ENCODE measurements at regions not wholly inside any gene's neighbourhood (a gene's known extent, or its start where the extent isn't known, plus 50 kb on each side); places are given as distances from the start of the nearest gene placed in this dataset.

DNA sequence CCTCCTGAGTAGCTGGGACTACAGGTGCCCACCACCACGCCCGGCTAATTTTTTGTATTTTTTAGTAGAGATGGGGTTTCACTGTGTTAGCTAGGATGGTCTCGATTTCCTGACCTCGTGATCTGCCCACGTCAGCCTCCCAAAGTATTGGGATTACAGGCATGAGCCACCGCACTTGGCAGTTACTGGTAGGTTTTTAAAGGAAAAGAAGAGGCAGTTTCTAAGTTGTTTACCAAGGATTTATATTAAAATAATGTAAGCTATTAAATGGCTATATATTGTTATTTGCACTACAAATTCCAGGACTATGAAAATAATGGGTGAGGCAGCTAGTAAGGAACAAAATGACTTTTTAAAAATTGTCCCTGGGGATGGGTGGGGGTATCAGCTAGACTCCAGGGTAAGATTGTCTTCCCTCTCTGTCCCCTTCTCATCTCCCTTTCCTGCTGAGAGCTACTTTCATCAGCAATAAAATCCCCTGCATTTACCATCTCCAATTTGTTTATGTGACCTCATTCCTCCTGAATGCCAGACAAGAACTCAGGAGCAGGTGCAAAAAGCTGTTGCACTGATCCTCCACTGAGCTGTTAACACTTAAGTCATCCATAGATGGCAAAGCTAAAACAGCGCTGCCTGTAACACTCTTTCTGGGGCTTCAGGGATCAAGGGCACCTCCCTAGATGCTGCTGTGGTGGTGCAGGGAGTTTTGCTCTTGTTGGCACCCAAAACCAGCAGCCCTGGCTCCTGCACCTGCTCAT, 165.2 kb downstream of the ZPLD1 start:
- Histone ChIP-seq H3K9me3 (ENCODE audit: control insufficient read depth, low read length) (no peaks in the 10 kb centered on the region), H3K4me3 (ENCODE audit: extremely low read depth, insufficient read depth, low read length, poor library complexity, severe bottlenecking) (no peak overlapping the region), H3K4me1 (ENCODE audit: control insufficient read depth, insufficient read depth, low read length, poor library complexity, severe bottlenecking) (no peaks in the 10 kb centered on the region), H3K36me3 (ENCODE audit: control insufficient read depth, insufficient read depth, low read length) (no peaks in the 10 kb centered on the region), H3K27ac (ENCODE audit: low read depth, low read length, severe bottlenecking) (no peak overlapping the region)
- WGBS, 2 experiments (ENCODE audit: insufficient coverage in 2 of 2), result 77 to 100% methylated on average over 1 to 3 of the region's 7 CpGs

DNA sequence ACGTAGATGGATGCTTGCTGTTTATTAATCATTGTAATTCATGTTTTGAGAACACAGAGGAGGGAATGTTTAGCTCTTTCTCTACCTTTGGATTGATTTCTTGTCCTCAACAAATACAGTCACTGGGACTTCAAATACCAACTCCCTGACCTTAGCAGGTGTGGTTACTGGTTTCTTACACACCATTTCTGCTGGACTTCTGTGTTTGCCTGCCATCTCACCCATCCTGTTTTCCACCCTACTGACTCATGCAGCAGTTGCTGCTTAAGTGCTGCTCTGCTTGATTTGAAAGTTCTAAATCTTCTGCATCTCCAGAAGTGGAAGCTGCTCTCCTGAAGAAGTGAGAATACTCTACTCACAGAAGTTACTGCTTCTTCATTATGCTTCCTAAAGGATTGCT, 170.3 kb downstream of the ZPLD1 start:
- Histone ChIP-seq H3K27ac (ENCODE audit: low read depth, low read length, severe bottlenecking) (no peak overlapping the region), H3K4me3 (ENCODE audit: extremely low read depth, insufficient read depth, low read length, poor library complexity, severe bottlenecking) (no peak overlapping the region), H3K4me1 (ENCODE audit: control insufficient read depth, insufficient read depth, low read length, poor library complexity, severe bottlenecking) (no peaks in the 10 kb centered on the region), H3K9me3 (ENCODE audit: control insufficient read depth, low read length) (no peaks in the 10 kb centered on the region), H3K36me3 (ENCODE audit: control insufficient read depth, insufficient read depth, low read length) (no peaks in the 10 kb centered on the region)
- WGBS, 2 experiments (ENCODE audit: insufficient coverage in 2 of 2), result no CpG with 5 or more reads among the region's 1 CpG

DNA sequence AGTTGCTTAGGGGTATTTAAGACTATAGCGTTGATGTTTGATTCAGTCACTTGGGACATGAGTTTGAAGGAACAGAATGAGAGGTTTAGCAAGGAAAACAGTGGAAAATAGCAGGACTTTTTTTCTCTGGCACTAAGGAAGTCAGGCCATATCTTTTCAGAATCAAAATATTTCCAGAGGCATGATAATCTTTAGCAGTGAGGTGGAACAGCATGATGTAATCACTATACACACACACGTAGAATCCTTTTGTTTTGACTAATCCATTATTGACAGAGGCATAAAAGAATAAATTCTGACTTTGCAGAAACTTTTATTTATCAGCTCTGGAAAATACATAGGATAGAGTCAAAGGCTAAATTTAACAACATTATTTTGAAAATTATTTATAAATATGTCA, 174.1 kb downstream of the ZPLD1 start:
- Histone ChIP-seq H3K4me1 (ENCODE audit: control insufficient read depth, insufficient read depth, low read length, poor library complexity, severe bottlenecking) (no peaks in the 10 kb centered on the region), H3K27ac (ENCODE audit: low read depth, low read length, severe bottlenecking) (no peak overlapping the region), H3K9me3 (ENCODE audit: control insufficient read depth, low read length) (no peaks in the 10 kb centered on the region), H3K4me3 (ENCODE audit: extremely low read depth, insufficient read depth, low read length, poor library complexity, severe bottlenecking) (no peak overlapping the region), H3K36me3 (ENCODE audit: control insufficient read depth, insufficient read depth, low read length) (no peaks in the 10 kb centered on the region)
- 86% methylated on average over 1 of the region's 2 CpGs; no CpG with 5 or more reads in 1 of the 2 experiments for WGBS, 2 experiments (ENCODE audit: insufficient coverage in 2 of 2)

DNA sequence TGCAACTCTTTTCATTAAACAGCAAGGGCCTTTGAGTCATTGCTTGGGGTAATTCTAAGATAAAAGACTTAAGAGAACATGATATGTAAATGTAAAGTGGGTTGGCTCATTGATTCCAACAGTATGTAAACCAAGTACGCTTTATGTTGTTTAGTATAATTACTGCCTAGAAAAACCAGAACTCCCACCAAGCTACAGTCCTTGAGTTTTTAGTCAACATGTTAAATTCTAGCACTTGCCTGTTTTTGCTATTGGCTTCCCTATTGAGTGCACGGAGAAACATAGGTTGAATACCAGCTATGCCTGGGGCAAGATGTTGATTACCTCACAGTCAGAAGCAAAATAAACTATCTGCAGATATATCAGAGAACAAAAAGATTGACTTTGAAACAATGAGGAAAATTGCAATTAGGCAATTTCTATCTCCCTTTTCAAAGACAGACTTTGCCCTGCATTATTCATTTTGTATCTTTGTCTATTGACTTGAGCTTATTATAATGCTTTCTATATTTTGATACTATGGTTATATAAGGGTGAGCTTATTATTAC, 179.3 kb downstream of the ZPLD1 start:
- Histone ChIP-seq H3K36me3 (ENCODE audit: control insufficient read depth, insufficient read depth, low read length) (no peaks in the 10 kb centered on the region), H3K9me3 (ENCODE audit: control insufficient read depth, low read length) (no peaks in the 10 kb centered on the region), H3K4me3 (ENCODE audit: extremely low read depth, insufficient read depth, low read length, poor library complexity, severe bottlenecking) (no peak overlapping the region), H3K4me1 (ENCODE audit: control insufficient read depth, insufficient read depth, low read length, poor library complexity, severe bottlenecking) (no peaks in the 10 kb centered on the region), H3K27ac (ENCODE audit: low read depth, low read length, severe bottlenecking) (no peak overlapping the region)
- WGBS, 2 experiments (ENCODE audit: insufficient coverage in 2 of 2), result 40 to 83% methylated on average over 1 of the region's 2 CpGs

DNA sequence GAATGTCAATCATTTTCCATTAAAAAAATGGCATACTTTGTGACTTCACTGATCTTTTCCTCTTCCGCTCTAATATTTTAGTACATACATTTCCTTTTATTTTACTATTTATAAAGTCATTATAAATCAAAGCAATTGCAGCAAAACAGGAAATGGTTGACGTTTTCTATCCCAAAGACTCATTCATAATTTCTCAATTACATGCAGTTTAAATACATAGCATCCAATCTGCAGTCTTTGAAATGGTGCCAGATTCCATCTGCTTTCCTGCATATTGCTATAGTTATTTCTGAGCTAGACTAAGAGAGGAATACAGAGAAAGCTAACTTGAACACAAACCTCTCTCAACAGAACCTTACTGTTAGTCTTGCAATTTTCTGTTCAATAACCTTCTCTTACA, 179.8 kb downstream of the ZPLD1 start:
- WGBS, 2 experiments (ENCODE audit: insufficient coverage in 2 of 2), result 80 to 100% methylated on average over 1 of the region's 2 CpGs
- no peaks in the 10 kb centered on the region for H3K9me3 ChIP-seq (ENCODE audit: control insufficient read depth, low read length)
- H3K36me3 ChIP-seq (ENCODE audit: control insufficient read depth, insufficient read depth, low read length), result no peaks in the 10 kb centered on the region
- no peaks in the 10 kb centered on the region for H3K4me1 ChIP-seq (ENCODE audit: control insufficient read depth, insufficient read depth, low read length, poor library complexity, severe bottlenecking)
- no peak overlapping the region for H3K27ac ChIP-seq (ENCODE audit: low read depth, low read length, severe bottlenecking)
- H3K4me3 ChIP-seq (ENCODE audit: extremely low read depth, insufficient read depth, low read length, poor library complexity, severe bottlenecking), result no peak overlapping the region

DNA sequence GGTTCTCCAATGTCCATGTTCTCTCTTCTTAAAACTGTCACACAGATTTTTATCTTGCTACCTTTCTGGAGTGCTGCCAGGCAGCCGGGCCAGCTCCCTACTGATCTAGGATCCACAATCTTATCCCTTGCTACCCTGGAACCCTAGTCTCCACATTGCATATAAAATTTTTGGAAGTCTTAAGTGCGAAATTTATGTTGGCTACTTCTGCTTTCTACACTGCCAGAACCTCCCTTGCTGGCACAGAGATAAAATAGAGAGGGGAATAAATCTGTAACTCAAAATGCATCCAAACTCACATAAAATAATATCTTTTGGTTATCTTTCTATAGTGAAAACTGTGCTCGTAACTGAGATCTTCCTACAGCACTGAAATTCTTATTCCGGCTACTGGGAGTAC, 182.6 kb downstream of the ZPLD1 start:
- no CpG with 5 or more reads among the region's 4 CpGs for WGBS, 2 experiments (ENCODE audit: insufficient coverage in 2 of 2)
- no peaks in the 10 kb centered on the region for H3K36me3 ChIP-seq (ENCODE audit: control insufficient read depth, insufficient read depth, low read length)
- H3K27ac ChIP-seq (ENCODE audit: low read depth, low read length, severe bottlenecking), result no peak overlapping the region
- no peaks in the 10 kb centered on the region for H3K4me1 ChIP-seq (ENCODE audit: control insufficient read depth, insufficient read depth, low read length, poor library complexity, severe bottlenecking)
- no peak overlapping the region for H3K4me3 ChIP-seq (ENCODE audit: extremely low read depth, insufficient read depth, low read length, poor library complexity, severe bottlenecking)
- no peaks in the 10 kb centered on the region for H3K9me3 ChIP-seq (ENCODE audit: control insufficient read depth, low read length)

DNA sequence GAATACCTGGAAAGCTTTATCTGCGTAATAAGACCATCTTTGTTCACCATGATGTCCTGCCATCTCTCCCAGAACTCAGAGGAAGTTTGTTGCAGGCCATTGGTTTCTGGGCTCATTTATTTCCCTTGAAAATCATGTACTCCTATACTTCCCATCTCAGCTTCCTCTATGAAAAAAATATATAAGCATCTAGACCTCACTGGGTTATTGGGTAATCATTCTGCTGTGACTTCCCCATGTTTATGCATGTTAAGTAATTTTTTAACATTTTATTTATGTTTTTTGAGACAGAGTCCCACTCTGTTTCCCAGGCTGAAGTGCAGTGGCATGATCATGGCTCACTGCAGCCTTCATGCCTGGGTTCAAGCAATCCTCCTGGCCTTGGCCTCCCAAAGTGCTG, 184.5 kb downstream of the ZPLD1 start:
- H3K27ac ChIP-seq (ENCODE audit: low read depth, low read length, severe bottlenecking), result no peak overlapping the region
- no peaks in the 10 kb centered on the region for H3K9me3 ChIP-seq (ENCODE audit: control insufficient read depth, low read length)
- H3K4me1 ChIP-seq (ENCODE audit: control insufficient read depth, insufficient read depth, low read length, poor library complexity, severe bottlenecking), result no peaks in the 10 kb centered on the region
- 100% methylated on average over 1 of the region's 1 CpG for WGBS, 2 experiments (ENCODE audit: insufficient coverage in 2 of 2)
- H3K36me3 ChIP-seq (ENCODE audit: control insufficient read depth, insufficient read depth, low read length), result no peaks in the 10 kb centered on the region
- H3K4me3 ChIP-seq (ENCODE audit: extremely low read depth, insufficient read depth, low read length, poor library complexity, severe bottlenecking), result no peak overlapping the region

DNA sequence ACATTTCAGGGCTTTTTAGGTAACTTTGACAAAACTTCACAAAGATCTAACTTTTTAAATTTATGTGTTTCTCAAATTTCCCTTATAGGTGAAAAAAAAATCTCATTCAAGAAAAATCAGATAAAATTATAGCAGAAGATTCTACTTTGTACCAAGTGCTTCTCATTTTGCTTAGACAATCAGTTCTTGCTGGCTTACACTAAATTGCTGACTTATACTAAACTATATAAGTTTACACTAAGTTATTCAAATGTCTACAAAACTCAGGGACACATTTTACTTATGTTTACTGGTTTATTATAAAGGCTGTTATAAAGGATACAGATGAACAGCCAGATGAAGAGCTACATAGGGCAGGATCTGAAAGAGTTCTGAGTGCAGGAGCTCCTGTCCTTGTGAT, 195.1 kb downstream of the ZPLD1 start:
- Histone ChIP-seq H3K27ac (ENCODE audit: low read depth, low read length, severe bottlenecking) (no peak overlapping the region), H3K4me1 (ENCODE audit: control insufficient read depth, insufficient read depth, low read length, poor library complexity, severe bottlenecking) (no peaks in the 10 kb centered on the region), H3K9me3 (ENCODE audit: control insufficient read depth, low read length) (no peaks in the 10 kb centered on the region), H3K36me3 (ENCODE audit: control insufficient read depth, insufficient read depth, low read length) (no peaks in the 10 kb centered on the region), H3K4me3 (ENCODE audit: extremely low read depth, insufficient read depth, low read length, poor library complexity, severe bottlenecking) (no peak overlapping the region)

DNA sequence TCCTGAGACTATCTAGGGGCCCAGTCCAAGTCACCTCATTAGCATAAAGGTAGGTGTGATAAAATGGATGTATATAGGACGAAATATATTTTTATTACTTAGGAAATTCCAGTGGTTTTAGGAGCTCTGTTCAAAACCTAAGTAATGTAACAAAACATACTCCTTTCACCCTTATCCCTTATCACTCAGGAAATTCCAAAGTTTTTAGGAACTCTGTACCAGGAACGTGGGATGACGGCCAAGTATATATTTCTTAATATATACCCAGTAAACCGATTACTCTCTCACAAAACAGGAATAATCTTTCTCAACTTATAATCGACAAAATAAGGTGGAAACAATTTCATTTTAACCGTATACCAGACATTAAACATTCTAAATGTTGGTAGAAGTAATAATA, 195.7 kb downstream of the ZPLD1 start:
- Histone ChIP-seq H3K27ac (ENCODE audit: low read depth, low read length, severe bottlenecking) (no peak overlapping the region), H3K9me3 (ENCODE audit: control insufficient read depth, low read length) (no peaks in the 10 kb centered on the region), H3K4me1 (ENCODE audit: control insufficient read depth, insufficient read depth, low read length, poor library complexity, severe bottlenecking) (no peaks in the 10 kb centered on the region), H3K36me3 (ENCODE audit: control insufficient read depth, insufficient read depth, low read length) (no peaks in the 10 kb centered on the region), H3K4me3 (ENCODE audit: extremely low read depth, insufficient read depth, low read length, poor library complexity, severe bottlenecking) (no peak overlapping the region)
- WGBS, 2 experiments (ENCODE audit: insufficient coverage in 2 of 2), result 80% methylated on average over 1 of the region's 6 CpGs; no CpG with 5 or more reads in 1 of the 2 experiments

DNA sequence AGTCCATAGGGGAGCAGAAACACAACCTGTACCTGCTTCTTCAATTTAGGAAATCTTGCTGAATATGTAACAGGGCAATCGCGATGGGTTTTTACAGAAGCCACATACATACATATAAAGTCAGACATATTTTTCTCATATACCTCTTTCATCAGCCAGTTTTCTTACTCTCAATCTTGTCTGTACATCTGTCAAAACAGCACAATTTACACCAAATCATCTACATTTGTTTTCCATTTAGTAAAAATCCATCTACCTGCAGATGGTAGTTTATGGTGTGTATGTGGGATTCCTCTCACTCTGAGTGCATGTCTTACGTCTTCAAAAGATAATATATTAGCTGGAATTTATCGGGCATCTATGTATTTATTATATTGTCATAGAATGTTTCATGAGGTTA, 208.7 kb downstream of the ZPLD1 start:
- 83 to 100% methylated on average over 1 to 2 of the region's 4 CpGs for WGBS, 2 experiments (ENCODE audit: insufficient coverage in 2 of 2)
- H3K4me3 ChIP-seq (ENCODE audit: extremely low read depth, insufficient read depth, low read length, poor library complexity, severe bottlenecking), result no peak overlapping the region
- no peak overlapping the region for H3K27ac ChIP-seq (ENCODE audit: low read depth, low read length, severe bottlenecking)
- no peaks in the 10 kb centered on the region for H3K36me3 ChIP-seq (ENCODE audit: control insufficient read depth, insufficient read depth, low read length)
- H3K9me3 ChIP-seq (ENCODE audit: control insufficient read depth, low read length), result no peaks in the 10 kb centered on the region
- H3K4me1 ChIP-seq (ENCODE audit: control insufficient read depth, insufficient read depth, low read length, poor library complexity, severe bottlenecking), result no peaks in the 10 kb centered on the region

DNA sequence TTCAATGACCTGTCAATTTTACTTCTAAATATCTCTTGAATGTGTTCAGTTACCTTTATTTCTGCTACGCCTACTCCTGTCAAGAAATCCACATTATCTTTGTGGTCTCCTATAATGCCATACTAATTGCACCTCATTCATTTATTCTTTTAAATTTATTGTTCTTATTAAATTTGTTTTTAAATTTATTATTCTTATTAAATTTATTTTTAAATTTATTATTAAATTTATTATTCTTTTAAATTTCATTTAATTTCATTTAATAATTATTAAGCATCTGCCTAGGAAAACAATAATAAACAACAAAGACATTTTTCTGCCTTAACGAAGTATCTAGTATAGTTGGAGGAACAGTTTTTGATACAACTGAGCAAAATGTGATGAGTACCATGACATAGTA, 211.7 kb downstream of the ZPLD1 start:
- WGBS, 2 experiments (ENCODE audit: insufficient coverage in 2 of 2), result 100% methylated on average over 1 of the region's 2 CpGs; no CpG with 5 or more reads in 1 of the 2 experiments
- no peak overlapping the region for H3K4me3 ChIP-seq (ENCODE audit: extremely low read depth, insufficient read depth, low read length, poor library complexity, severe bottlenecking)
- no peaks in the 10 kb centered on the region for H3K4me1 ChIP-seq (ENCODE audit: control insufficient read depth, insufficient read depth, low read length, poor library complexity, severe bottlenecking)
- H3K27ac ChIP-seq (ENCODE audit: low read depth, low read length, severe bottlenecking), result no peak overlapping the region
- H3K9me3 ChIP-seq (ENCODE audit: control insufficient read depth, low read length), result no peaks in the 10 kb centered on the region
- no peaks in the 10 kb centered on the region for H3K36me3 ChIP-seq (ENCODE audit: control insufficient read depth, insufficient read depth, low read length)
